Colonic mucosa (tissue), 4 donors: ENCODE measurements at regions not wholly inside any gene's neighbourhood (a gene's known extent, or its start where the extent isn't known, plus 50 kb on each side); places are given as distances from the start of the nearest gene placed in this dataset.

Experiments
- DNase-seq: peaks from one replicate; pipeline ENCODE4 v3.0.0-alpha.2; 2020
- H3K27ac ChIP-seq: fragments of 200-600 bp; one replicate; pipeline ENCODE4 v1.8.0; 2021
- H3K27me3 ChIP-seq: fragments of 200-600 bp; one replicate; pipeline ENCODE4 v1.8.0; 2021
- H3K36me3 ChIP-seq: fragments of 200-600 bp; one replicate; pipeline ENCODE4 v1.8.0; 2021
- H3K4me1 ChIP-seq: fragments of 200-600 bp; one replicate; pipeline ENCODE4 v1.8.0; 2021; ENCODE audit warnings: mild to moderate bottlenecking
- H3K4me3 ChIP-seq: fragments of 200-600 bp; one replicate; pipeline ENCODE4 v1.8.0; 2021
- H3K9ac ChIP-seq, 2 donors: one replicate each; pipeline ENCODE4 v1.7.0; 2013; ENCODE audit warnings: control low read depth in 2 of 2, low read depth in 2 of 2, low read length in 2 of 2
- H3K9me3 ChIP-seq: fragments of 200-600 bp; one replicate; pipeline ENCODE4 v1.8.0; 2021
- CTCF ChIP-seq: fragments of 200-600 bp; IDR thresholded peaks from one replicate; pipeline ENCODE4 v1.8.0; 2022; ENCODE audit warnings: antibody characterized with exemption, mild to moderate bottlenecking
- intact Hi-C: fragments of 100-400 bp; cut with DNase I; formaldehyde crosslinking; loops from one replicate; pipeline ENCODE4 v1.14.1; 2022
- donor health status: healthy.
- donor health status: DM: no; HTN: no; CAD: no.
- donor health status: DM: no; HTN: no; CAD: no.

- DNase-seq, result no peak
- Histone ChIP-seq H3K4me1 (no peaks in the 10 kb centered on the region), H3K9me3 (no peaks in the 10 kb centered on the region), H3K4me3 (no peak overlapping the region), H3K36me3 (no peaks in the 10 kb centered on the region), H3K27ac (no peak overlapping the region), H3K9ac (no peak overlapping the region), H3K27me3 (no peaks in the 10 kb centered on the region)
- intact Hi-C loops, result no loop called here
- TF ChIP-seq CTCF, result no peak
Measured at GRCh38 chr3:35183927-35184675, 455.2 kb upstream of the ARPP21 start.

- H3K27me3 ChIP-seq, result no peaks in the 10 kb centered on the region
- TF ChIP-seq CTCF, result no peak
- no peaks in the 10 kb centered on the region for H3K4me1 ChIP-seq
- H3K4me3 ChIP-seq, result no peak overlapping the region
- H3K36me3 ChIP-seq, result no peaks in the 10 kb centered on the region
- intact Hi-C loops, result no loop called here
- DNase-seq, result no peak
- H3K27ac ChIP-seq, result no peak overlapping the region
- no peak overlapping the region for H3K9ac ChIP-seq
- H3K9me3 ChIP-seq, result no peaks in the 10 kb centered on the region
Measured at GRCh38 chr3:35184775-35185174, 454.6 kb upstream of the ARPP21 start.

GRCh38 chr3:35187908-35188307 lies 451.4 kb upstream of the ARPP21 start:
- H3K9me3 ChIP-seq, result no peaks in the 10 kb centered on the region
- no peak for TF ChIP-seq CTCF
- no peak for DNase-seq
- H3K4me3 ChIP-seq, result no peak overlapping the region
- H3K27me3 ChIP-seq, result no peaks in the 10 kb centered on the region
- H3K4me1 ChIP-seq, result no peaks in the 10 kb centered on the region
- no peak overlapping the region for H3K9ac ChIP-seq
- intact Hi-C loops, result no loop called here
- H3K27ac ChIP-seq, result no peak overlapping the region
- H3K36me3 ChIP-seq, result no peaks in the 10 kb centered on the region

- no peak overlapping the region for H3K9ac ChIP-seq
- no peaks in the 10 kb centered on the region for H3K36me3 ChIP-seq
- H3K4me1 ChIP-seq, result no peaks in the 10 kb centered on the region
- no peak overlapping the region for H3K4me3 ChIP-seq
- no peak overlapping the region for H3K27ac ChIP-seq
- intact Hi-C loops, result no loop called here
- H3K27me3 ChIP-seq, result no peaks in the 10 kb centered on the region
- no peak for DNase-seq
- no peak for TF ChIP-seq CTCF
- no peaks in the 10 kb centered on the region for H3K9me3 ChIP-seq
Measured at GRCh38 chr3:35194666-35195065, 444.7 kb upstream of the ARPP21 start.

GRCh38 chr3:35198857-35199256 lies 440.5 kb upstream of the ARPP21 start:
- no peak overlapping the region for H3K4me3 ChIP-seq
- H3K27ac ChIP-seq, result no peak overlapping the region
- no peaks in the 10 kb centered on the region for H3K9me3 ChIP-seq
- TF ChIP-seq CTCF, result no peak
- H3K9ac ChIP-seq, result no peak overlapping the region
- H3K27me3 ChIP-seq, result no peaks in the 10 kb centered on the region
- no peaks in the 10 kb centered on the region for H3K36me3 ChIP-seq
- intact Hi-C loops, result no loop called here
- H3K4me1 ChIP-seq, result no peaks in the 10 kb centered on the region
- DNase-seq, result no peak
